ENCODE measurements at regions not wholly inside any gene's neighbourhood (a gene's known extent, or its start where the extent isn't known, plus 50 kb on each side); places are given as distances from the start of the nearest gene placed in this dataset.

- Histone ChIP-seq H2AFZ (ENCODE audit: low read length) (no peak overlapping the region), H3K9me3 (ENCODE audit: low read length) (peaks cover 50% of the 10 kb centered on the region), H3F3A (ENCODE audit: low read length, unreplicated experiment) (no peaks in the 10 kb centered on the region), H3K36me3 (ENCODE audit: low read depth, low read length) (no peaks in the 10 kb centered on the region), H3K27ac (ENCODE audit: low read length) (no peak overlapping the region), H3K4me1 (ENCODE audit: insufficient read depth, low read length) (no peaks in the 10 kb centered on the region), H4K20me1 (ENCODE audit: low read length) (no peaks in the 10 kb centered on the region), H3K9me2 (replicated peaks; ENCODE audit: low read length) (no peaks in the 10 kb centered on the region), H3K4me3 (ENCODE audit: low read length) (no peak overlapping the region), H3K27me3 (ENCODE audit: low read length) (no peaks in the 10 kb centered on the region), H3K4me2 (ENCODE audit: low read length) (no peak overlapping the region), H3K9ac (ENCODE audit: low read length) (no peak overlapping the region), H3K79me2 (ENCODE audit: low read length) (no peaks in the 10 kb centered on the region)
- POLR2A ChIA-PET (ENCODE audit: unreplicated experiment): no interaction called here
- CTCF ChIA-PET: no interaction called here
- DNase-seq (no peak), ATAC-seq (no peak)
- intact Hi-C loops (cut with micrococcal nuclease): no loop called here
- TF ChIP-seq CTCF (conservative IDR thresholded peaks at IDR 0.05; ENCODE audit: low read depth, low read length) (no peak), EZH2 (IDR thresholded peaks at IDR 0.05; ENCODE audit: low read length, unreplicated experiment) (no peak)
- no TSS peak for BruUV-seq (replicated peaks)
Measured at GRCh38 chr14:25197885-25198284, 147.9 kb upstream of the STXBP6 start.

GRCh38 chr14:25180221-25180620 lies 130.3 kb upstream of the STXBP6 start:
- ATAC-seq (no peak), DNase-seq (no peak)
- TF ChIP-seq CTCF (conservative IDR thresholded peaks at IDR 0.05; ENCODE audit: low read depth, low read length) (no peak), EZH2phosphoT487 (IDR thresholded peaks at IDR 0.05; ENCODE audit: borderline replicate concordance, low read length) (no peak), EZH2 (IDR thresholded peaks at IDR 0.05; ENCODE audit: low read length, unreplicated experiment) (no peak)

GRCh38 chr14:25178255-25178654 lies 128.3 kb upstream of the STXBP6 start:
- no TSS peak for BruUV-seq (replicated peaks)
- H3K9me2 ChIP-seq (replicated peaks; ENCODE audit: low read length): no peaks in the 10 kb centered on the region
- intact Hi-C loops (cut with micrococcal nuclease): no loop called here
- H4K20me1 ChIP-seq (ENCODE audit: low read length): no peaks in the 10 kb centered on the region
- CTCF ChIA-PET: no interaction called here
- H3K9me3 ChIP-seq (ENCODE audit: low read length): peaks cover 13% of the 10 kb centered on the region; the same call in 1 of the 2 replicates
- H3K27me3 ChIP-seq (ENCODE audit: low read length): no peaks in the 10 kb centered on the region
- peak; percentile 37; the same call in 1 of the 2 replicates for ATAC-seq
- no peaks in the 10 kb centered on the region for H3F3A ChIP-seq (ENCODE audit: low read length, unreplicated experiment)
- no peaks in the 10 kb centered on the region for H3K79me2 ChIP-seq (ENCODE audit: low read length)
- TF ChIP-seq EZH2phosphoT487 (IDR thresholded peaks at IDR 0.05; ENCODE audit: borderline replicate concordance, low read length): no peak
- TF ChIP-seq CTCF (conservative IDR thresholded peaks at IDR 0.05; ENCODE audit: low read depth, low read length): no peak
- TF ChIP-seq EZH2 (IDR thresholded peaks at IDR 0.05; ENCODE audit: low read length, unreplicated experiment): no peak
- POLR2A ChIA-PET (ENCODE audit: unreplicated experiment): no interaction called here
- no peak overlapping the region for H3K9ac ChIP-seq (ENCODE audit: low read length)
- DNase-seq: peak; percentile 37
- H3K4me2 ChIP-seq (ENCODE audit: low read length): no peak overlapping the region
- H3K4me3 ChIP-seq (ENCODE audit: low read length): no peak overlapping the region
- H3K27ac ChIP-seq (ENCODE audit: low read length): 0 out of 2 replicates have a peak overlapping the region, but pooled peaks have one; percentile 3
- H2AFZ ChIP-seq (ENCODE audit: low read length): no peak overlapping the region
- no peaks in the 10 kb centered on the region for H3K4me1 ChIP-seq (ENCODE audit: insufficient read depth, low read length)
- no peaks in the 10 kb centered on the region for H3K36me3 ChIP-seq (ENCODE audit: low read depth, low read length)

More at GRCh38 chr14:25180221-25180620, 130.3 kb upstream of the STXBP6 start:
- peaks cover 13% of the 10 kb centered on the region; the same call in 1 of the 2 replicates for H3K9me3 ChIP-seq (ENCODE audit: low read length)
- no peaks in the 10 kb centered on the region for H3K9me2 ChIP-seq (replicated peaks; ENCODE audit: low read length)
- H3F3A ChIP-seq (ENCODE audit: low read length, unreplicated experiment): no peaks in the 10 kb centered on the region
- ChIA-PET POLR2A (ENCODE audit: unreplicated experiment) (no interaction called here), CTCF (no interaction called here)
- intact Hi-C loops (cut with micrococcal nuclease): no loop called here
- no peaks in the 10 kb centered on the region for H3K27me3 ChIP-seq (ENCODE audit: low read length)
- no peaks in the 10 kb centered on the region for H3K36me3 ChIP-seq (ENCODE audit: low read depth, low read length)
- H3K4me1 ChIP-seq (ENCODE audit: insufficient read depth, low read length): no peaks in the 10 kb centered on the region
- H3K79me2 ChIP-seq (ENCODE audit: low read length): no peaks in the 10 kb centered on the region
- H3K9ac ChIP-seq (ENCODE audit: low read length): no peak overlapping the region
- no peaks in the 10 kb centered on the region for H4K20me1 ChIP-seq (ENCODE audit: low read length)
- H3K4me2 ChIP-seq (ENCODE audit: low read length): no peak overlapping the region
- H3K4me3 ChIP-seq (ENCODE audit: low read length): no peak overlapping the region
- no peak overlapping the region for H3K27ac ChIP-seq (ENCODE audit: low read length)
- no peak overlapping the region for H2AFZ ChIP-seq (ENCODE audit: low read length)
- BruUV-seq (replicated peaks): no TSS peak

Measured in PC-3 (cell line).